ENCODE measurements at regions not wholly inside any gene's neighbourhood (a gene's known extent, or its start where the extent isn't known, plus 50 kb on each side); places are given as distances from the start of the nearest gene placed in this dataset.

DNA sequence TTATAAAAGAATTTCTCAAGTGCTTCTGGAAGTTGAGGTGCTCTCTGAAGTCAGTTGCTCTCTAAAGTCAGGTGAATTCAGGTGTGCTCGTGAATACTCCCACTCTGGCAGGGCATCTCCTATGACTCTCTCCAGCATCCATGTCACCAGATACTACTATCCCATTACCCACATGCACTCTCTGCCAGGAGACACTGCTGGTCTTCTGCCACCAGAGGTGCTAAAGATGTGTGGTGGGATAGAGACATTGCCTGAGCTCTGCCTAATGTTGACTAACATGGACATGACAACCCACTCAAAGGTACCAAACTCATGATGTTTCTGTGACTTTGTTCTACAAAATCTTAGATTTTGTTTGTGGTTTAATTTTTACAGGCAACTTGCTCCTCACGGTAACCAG, 106.4 kb upstream of the HNRNPA3 start:
- DNase-seq (ENCODE audit: low read depth in 2 of 2), result no peak

DNA sequence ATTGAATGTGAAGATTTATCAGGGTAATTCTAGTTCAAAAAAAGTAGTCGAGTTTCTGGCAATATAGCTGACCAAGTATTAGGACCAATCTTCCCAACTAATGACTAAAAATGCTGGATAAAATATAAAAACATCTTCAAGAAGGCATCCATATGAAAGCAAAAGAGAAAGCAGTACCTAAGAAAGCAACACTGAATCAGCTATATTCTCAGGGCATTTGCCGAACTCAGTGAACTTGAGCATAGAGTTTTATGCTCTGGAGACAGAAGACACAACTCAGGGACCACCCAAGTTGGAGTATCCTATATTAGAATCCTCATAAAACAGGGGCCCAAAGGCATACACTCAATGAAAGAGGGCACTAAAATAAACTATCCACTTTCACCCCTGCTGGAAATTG, 103.7 kb upstream of the HNRNPA3 start:
- DNase-seq (ENCODE audit: low read depth in 2 of 2), result no peak

DNA sequence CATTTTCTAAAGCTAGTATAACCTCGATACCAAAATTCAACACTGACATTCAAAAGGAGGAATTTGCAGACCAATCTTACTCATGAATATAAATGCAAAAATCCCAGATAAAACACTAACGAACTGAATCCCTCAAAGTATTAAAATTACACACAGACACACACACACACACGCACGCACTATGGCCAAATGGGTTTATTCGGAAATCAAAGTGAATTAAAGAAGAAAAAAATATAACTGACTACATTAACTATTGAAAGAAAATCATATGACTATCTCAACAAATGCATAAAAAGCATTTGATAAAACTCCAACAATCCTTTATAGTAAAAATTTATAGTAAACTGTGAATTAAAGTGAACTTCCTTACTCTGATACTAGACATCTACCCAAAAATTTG, 97.9 kb upstream of the HNRNPA3 start:
- no peak for DNase-seq (ENCODE audit: low read depth in 2 of 2)

GRCh38 chr2:177117755-177118154, 94.8 kb upstream of the HNRNPA3 start:
- no peak for DNase-seq (ENCODE audit: low read depth in 2 of 2)

DNA sequence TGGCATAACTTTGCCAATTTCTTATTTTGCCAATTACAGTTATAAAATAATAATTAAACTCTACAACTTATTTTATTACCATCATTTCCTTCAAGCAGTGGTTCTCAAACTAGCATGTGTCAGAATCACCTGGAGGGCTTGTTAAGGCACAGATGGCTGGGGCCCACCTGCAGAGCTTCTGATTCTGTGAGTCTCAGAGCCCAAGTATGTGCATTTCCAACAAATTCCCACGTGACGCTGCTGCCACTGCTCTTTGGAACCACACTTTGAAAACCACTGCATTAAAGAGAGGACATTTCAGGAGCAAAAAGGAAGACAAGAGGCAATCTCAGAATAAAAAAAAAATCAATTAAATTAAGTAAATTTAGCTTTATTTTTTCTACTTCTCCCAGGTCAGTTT, 94.0 kb upstream of the HNRNPA3 start:
- DNase-seq (ENCODE audit: low read depth in 2 of 2), result no peak

GRCh38 chr2:177119099-177119498, 93.5 kb upstream of the HNRNPA3 start:
- DNase-seq (ENCODE audit: low read depth in 2 of 2), result no peak

DNA sequence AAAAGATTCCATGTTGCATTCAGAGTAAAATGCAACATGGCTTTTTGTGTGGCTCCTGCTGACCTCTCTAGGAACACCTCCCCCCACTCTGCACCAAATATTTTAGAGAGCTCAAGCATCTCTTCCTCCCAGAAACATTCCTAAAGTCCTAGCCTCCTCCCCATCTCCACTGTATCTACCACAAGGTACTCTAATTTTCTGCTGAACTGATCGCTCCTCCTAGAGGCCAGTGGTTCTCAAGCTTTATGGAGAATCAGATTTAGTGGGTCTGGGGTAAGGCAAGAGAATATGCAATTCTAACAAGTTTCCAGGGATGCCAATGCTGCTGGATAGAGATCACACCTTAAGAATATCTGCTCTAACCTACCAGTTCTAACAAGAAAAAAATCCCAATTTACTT, 89.5 kb upstream of the HNRNPA3 start:
- no peak for DNase-seq (ENCODE audit: low read depth in 2 of 2)

DNA sequence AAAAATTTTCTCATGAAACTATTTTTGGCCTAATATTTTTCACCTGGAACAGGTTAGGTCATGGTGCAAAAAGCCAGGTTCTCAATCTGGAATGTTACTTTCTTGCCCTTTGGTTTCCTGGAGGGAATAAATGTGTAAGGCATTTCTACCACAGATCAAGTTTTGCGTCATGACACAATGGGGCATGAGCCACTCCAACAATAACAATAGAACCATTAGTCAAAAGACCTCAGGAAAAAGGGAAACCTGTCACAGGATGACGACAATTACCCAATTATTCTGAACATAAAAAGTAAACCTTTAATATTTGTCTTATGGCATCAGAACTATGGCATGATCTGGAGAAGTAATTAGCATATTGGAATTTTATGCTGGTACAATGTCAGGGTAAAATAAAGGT, 88.2 kb upstream of the HNRNPA3 start:
- no peak for DNase-seq (ENCODE audit: low read depth in 2 of 2)

GRCh38 chr2:177127821-177128220, 84.8 kb upstream of the HNRNPA3 start:
- DNase-seq (ENCODE audit: low read depth in 2 of 2), result no peak

- no peak for DNase-seq (ENCODE audit: low read depth in 2 of 2)
These were observed 83.0 kb upstream of the HNRNPA3 start for GRCh38 chr2:177129610-177130009.

GRCh38 chr2:177131858-177132257, 80.7 kb upstream of the HNRNPA3 start:
- no peak for DNase-seq (ENCODE audit: low read depth in 2 of 2)

DNA sequence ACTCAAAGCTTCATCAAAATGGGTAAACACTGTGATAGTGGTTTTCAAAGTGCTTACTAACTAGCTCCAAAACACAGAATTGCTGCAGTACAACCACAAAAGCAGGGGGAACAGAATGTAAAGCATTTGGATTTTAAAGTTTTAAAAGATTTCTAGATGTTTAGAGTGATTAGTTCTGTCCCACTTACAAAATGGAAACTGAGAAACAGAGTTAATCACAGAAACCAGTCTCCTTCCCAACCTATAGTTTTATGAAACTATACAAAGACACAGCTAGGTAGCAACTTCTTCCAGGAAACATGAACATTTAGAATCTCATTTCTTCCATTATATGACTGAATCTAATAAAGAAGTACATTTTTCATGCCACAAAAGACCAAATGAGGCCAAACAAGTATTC, 73.8 kb upstream of the HNRNPA3 start:
- no peak for DNase-seq (ENCODE audit: low read depth in 2 of 2)

GRCh38 chr2:177141866-177142265, 70.7 kb upstream of the HNRNPA3 start:
- DNase-seq (ENCODE audit: low read depth in 2 of 2), result no peak

GRCh38 chr2:177143444-177143843, 69.2 kb upstream of the HNRNPA3 start:
- DNase-seq (ENCODE audit: low read depth in 2 of 2), result peak; percentile 51 to 53

GRCh38 chr2:177147093-177147694, 65.4 kb upstream of the HNRNPA3 start:
- peak; percentile 31 to 45 for DNase-seq (ENCODE audit: low read depth in 2 of 2)

DNA sequence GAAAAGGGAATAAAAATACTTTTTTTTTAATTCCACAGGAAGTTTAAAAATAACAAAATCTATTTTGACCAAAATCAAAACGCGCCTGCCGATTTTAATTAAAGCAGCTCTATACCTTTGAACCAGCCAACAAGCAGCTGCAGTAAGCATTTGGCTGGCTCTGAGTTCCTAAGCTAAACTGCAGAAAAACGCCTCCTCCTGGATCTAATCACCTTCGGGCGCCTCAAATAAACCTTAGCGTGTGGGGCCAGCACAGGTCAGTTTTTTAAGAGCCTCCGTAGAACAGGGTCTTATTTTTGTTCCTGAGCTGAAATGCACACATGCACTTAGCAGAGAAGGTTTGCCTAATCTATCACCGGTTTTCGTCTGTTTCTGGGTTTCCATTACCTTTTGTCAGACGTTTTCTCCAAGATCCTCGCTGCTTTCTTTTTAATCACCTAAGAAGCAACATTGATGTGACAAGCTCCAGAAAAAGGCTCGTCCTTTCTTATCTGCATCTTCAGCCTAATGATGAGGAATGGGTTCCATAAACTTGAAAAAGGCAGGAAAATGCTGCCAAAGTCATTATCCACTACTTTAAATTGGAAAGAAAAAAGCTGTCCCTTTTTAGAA, 64.7 kb upstream of the HNRNPA3 start:
- DNase-seq (ENCODE audit: low read depth in 2 of 2), result no peak

DNA sequence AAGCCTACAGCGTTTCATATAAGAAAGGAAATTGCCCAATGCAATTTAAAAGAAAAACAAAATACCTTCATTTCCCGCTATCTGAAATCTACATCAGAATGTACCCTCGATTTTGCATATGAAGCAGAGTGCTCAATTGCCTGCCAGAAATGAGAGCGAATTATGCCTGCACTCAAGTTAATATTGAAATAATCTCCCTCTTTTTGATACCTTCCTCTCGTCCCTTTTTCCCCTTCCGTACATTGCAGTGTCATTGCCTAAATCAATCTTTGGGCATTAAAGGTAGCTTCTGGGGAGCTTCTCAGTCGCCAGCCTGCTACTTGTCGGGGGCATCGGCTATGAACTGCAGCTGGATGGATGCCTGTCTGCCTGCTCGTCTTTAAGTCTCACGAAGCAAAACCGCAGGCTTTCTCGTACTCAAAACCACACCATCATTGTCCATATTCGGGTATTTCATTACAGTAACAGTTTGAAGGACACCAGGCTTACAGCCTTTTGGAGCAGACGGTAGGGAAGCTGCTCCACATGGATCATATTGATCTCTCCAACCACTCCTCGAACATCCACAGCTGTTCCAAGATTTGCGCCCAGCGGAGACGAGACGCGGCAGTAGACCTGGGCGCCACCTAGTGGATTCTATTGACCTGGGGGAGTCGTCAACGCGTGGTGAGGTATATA, 64.0 kb upstream of the HNRNPA3 start:
- DNase-seq (ENCODE audit: low read depth in 2 of 2), result peak in 1 of 2 experiments; percentile 61

DNA sequence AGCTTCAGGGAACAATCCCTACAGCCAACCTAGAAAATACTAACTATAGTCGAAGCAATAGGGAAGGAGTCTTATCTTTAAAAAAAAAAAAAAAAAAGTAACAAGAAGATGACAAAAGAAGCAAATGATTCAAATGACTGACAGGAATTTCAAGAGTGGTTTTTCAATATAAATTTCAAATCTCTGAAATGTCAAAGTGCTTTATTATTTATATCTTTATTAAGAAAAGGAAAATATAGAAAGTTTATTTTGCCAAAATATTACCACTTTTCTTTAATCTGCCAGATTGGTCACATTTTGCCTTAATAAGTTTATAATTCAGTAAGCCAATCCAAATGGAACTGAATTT, 63.5 kb upstream of the HNRNPA3 start:
- no peak for DNase-seq (ENCODE audit: low read depth in 2 of 2)

DNA sequence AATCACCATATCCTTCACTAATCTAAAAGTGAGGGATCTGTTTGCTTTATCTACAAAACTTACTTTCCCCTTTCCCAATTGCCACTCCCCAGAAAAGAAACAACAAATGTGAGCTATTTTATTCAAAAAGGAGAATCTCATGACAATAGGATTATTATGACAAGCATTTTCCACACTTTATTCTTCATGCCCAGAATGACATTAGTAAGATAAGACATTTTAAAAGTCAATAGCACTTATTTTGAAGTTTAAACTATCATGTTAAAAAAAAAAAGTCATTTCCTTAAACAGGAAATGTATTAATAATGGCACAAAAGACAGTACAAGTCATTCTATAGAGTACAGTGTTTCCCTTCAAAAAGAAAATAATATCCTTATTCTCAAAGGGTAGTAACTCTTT, 58.8 kb upstream of the HNRNPA3 start:
- DNase-seq (ENCODE audit: low read depth in 2 of 2), result no peak

GRCh38 chr2:177154809-177155208, 57.8 kb upstream of the HNRNPA3 start:
- DNase-seq (ENCODE audit: low read depth in 2 of 2), result no peak

GRCh38 chr2:177155631-177156030, 57.0 kb upstream of the HNRNPA3 start:
- DNase-seq (ENCODE audit: low read depth in 2 of 2), result no peak

- DNase-seq (ENCODE audit: low read depth in 2 of 2), result no peak
These were observed 50.7 kb upstream of the HNRNPA3 start for GRCh38 chr2:177161741-177162460.

All from fibroblast of skin of left quadriceps (primary cell).